ENCODE measurements at regions not wholly inside any gene's neighbourhood (a gene's known extent, or its start where the extent isn't known, plus 50 kb on each side); places are given as distances from the start of the nearest gene placed in this dataset.

- no peak for DNase-seq (ENCODE audit: low spot score)
- Mint-ChIP-seq H3K9me3 (no peaks in the 10 kb centered on the region; the same call in 2 of the 3 replicates), H3K36me3 (ENCODE audit: low read depth) (no peaks in the 10 kb centered on the region; the same call in 2 of the 3 replicates), H3K4me1 (peaks cover 19% of the 10 kb centered on the region), H3K27ac (no peak overlapping the region), H3K27me3 (ENCODE audit: insufficient read depth, low read depth, poor library complexity) (peaks cover 2% of the 10 kb centered on the region), H3K4me3 (no peak overlapping the region)
- H3K27ac ChIP-seq (ENCODE audit: low read depth), result no peak overlapping the region
- no peak overlapping the region for H3K4me3 ChIP-seq
- H3F3A ChIP-seq (replicated peaks; ENCODE audit: low read depth), result no peaks in the 10 kb centered on the region
- no peaks in the 10 kb centered on the region for H3K79me2 ChIP-seq (replicated peaks; ENCODE audit: insufficient read depth)
- no peaks in the 10 kb centered on the region for H3K9me2 ChIP-seq (ENCODE audit: insufficient read depth)
- no peaks in the 10 kb centered on the region for H3K36me3 ChIP-seq (ENCODE audit: insufficient read depth)
- H3K4me2 ChIP-seq, result no peak overlapping the region
- peaks cover 18% of the 10 kb centered on the region for H3K4me1 ChIP-seq (ENCODE audit: insufficient read depth)
- ATAC-seq, result no peak
- no peak overlapping the region for H2AFZ ChIP-seq
- no peaks in the 10 kb centered on the region for H3K27me3 ChIP-seq (ENCODE audit: insufficient read depth)
- TF ChIP-seq ZNF331 (CRISPR knock-in tag; IDR thresholded peaks at IDR 0.05; ENCODE audit: low read depth) (no peak), CREB1 (CRISPR knock-in tag; IDR thresholded peaks at IDR 0.05; ENCODE audit: low read depth) (no peak), REST (IDR thresholded peaks at IDR 0.05; ENCODE audit: unreplicated experiment) (no peak), EZH2 (IDR thresholded peaks at IDR 0.05; ENCODE audit: low read depth, unreplicated experiment) (no peak), JUNB (IDR thresholded peaks at IDR 0.05; ENCODE audit: unreplicated experiment) (no peak), ZNF114 (CRISPR knock-in tag; IDR thresholded peaks at IDR 0.05) (no peak)
- H4K20me1 ChIP-seq (replicated peaks; ENCODE audit: insufficient read depth), result no peaks in the 10 kb centered on the region
Measured at GRCh38 chrX:114017086-114017485, 566.8 kb upstream of the HTR2C start.

- no peaks in the 10 kb centered on the region for H3K79me2 ChIP-seq (replicated peaks; ENCODE audit: insufficient read depth)
- H3K4me2 ChIP-seq, result no peak overlapping the region
- no peak overlapping the region; the same call in 1 of the 2 replicates for H2AFZ ChIP-seq
- no peaks in the 10 kb centered on the region for H4K20me1 ChIP-seq (replicated peaks; ENCODE audit: insufficient read depth)
- no peak for DNase-seq (ENCODE audit: low spot score)
- Mint-ChIP-seq H3K4me1 (peaks cover 19% of the 10 kb centered on the region), H3K27ac (no peak overlapping the region), H3K27me3 (ENCODE audit: insufficient read depth, low read depth, poor library complexity) (peaks cover 2% of the 10 kb centered on the region), H3K36me3 (ENCODE audit: low read depth) (no peaks in the 10 kb centered on the region; the same call in 2 of the 3 replicates), H3K4me3 (no peak overlapping the region), H3K9me3 (no peaks in the 10 kb centered on the region; the same call in 2 of the 3 replicates)
- H3F3A ChIP-seq (replicated peaks; ENCODE audit: low read depth), result no peaks in the 10 kb centered on the region
- no peak overlapping the region for H3K4me3 ChIP-seq
- peaks cover 18% of the 10 kb centered on the region for H3K4me1 ChIP-seq (ENCODE audit: insufficient read depth)
- H3K27me3 ChIP-seq (ENCODE audit: insufficient read depth), result no peaks in the 10 kb centered on the region
- ATAC-seq, result no peak
- no peaks in the 10 kb centered on the region for H3K36me3 ChIP-seq (ENCODE audit: insufficient read depth)
- no peaks in the 10 kb centered on the region for H3K9me2 ChIP-seq (ENCODE audit: insufficient read depth)
- no peak overlapping the region for H3K27ac ChIP-seq (ENCODE audit: low read depth)
- TF ChIP-seq ZNF462 (CRISPR knock-in tag; IDR thresholded peaks at IDR 0.05), result no peak
- no peak for TF ChIP-seq EZH2phosphoT487 (IDR thresholded peaks at IDR 0.05; ENCODE audit: unreplicated experiment)
- TF ChIP-seq POLR2AphosphoS5 (IDR thresholded peaks at IDR 0.05; ENCODE audit: low read depth), result no peak
- no peak for TF ChIP-seq REST (IDR thresholded peaks at IDR 0.05; ENCODE audit: unreplicated experiment)
Measured at GRCh38 chrX:114015966-114016365, 567.9 kb upstream of the HTR2C start.

Data from GM23338 (cell line).